ENCODE measurements at regions not wholly inside any gene's neighbourhood (a gene's known extent, or its start where the extent isn't known, plus 50 kb on each side); places are given as distances from the start of the nearest gene placed in this dataset.

- Mint-ChIP-seq H3K4me1 (ENCODE audit: low read depth) (no peaks in the 10 kb centered on the region), H3K36me3 (ENCODE audit: low read depth) (no peaks in the 10 kb centered on the region; the same call in 1 of the 2 replicates), H3K27ac (no peak overlapping the region), H3K27me3 (ENCODE audit: insufficient read depth) (no peaks in the 10 kb centered on the region), H3K9me3 (peaks cover 4% of the 10 kb centered on the region; the same call in 1 of the 2 replicates), H3K4me3 (no peak overlapping the region)
- no peak for TF ChIP-seq CTCF (IDR thresholded peaks at IDR 0.05)
- no peak for DNase-seq
Measured at GRCh38 chr1:30338765-30339164, 384.6 kb downstream of the MATN1 start.

- H3K4me3 Mint-ChIP-seq: no peak overlapping the region
- H3K4me1 Mint-ChIP-seq (ENCODE audit: low read depth): no peaks in the 10 kb centered on the region
- H3K27ac Mint-ChIP-seq: no peak overlapping the region
- no peaks in the 10 kb centered on the region for H3K36me3 Mint-ChIP-seq (ENCODE audit: low read depth)
- H3K9me3 Mint-ChIP-seq: peaks cover 3% of the 10 kb centered on the region
- no peaks in the 10 kb centered on the region for H3K27me3 Mint-ChIP-seq (ENCODE audit: insufficient read depth)
- no peak for DNase-seq
- TF ChIP-seq CTCF (IDR thresholded peaks at IDR 0.05): no peak
Measured at GRCh38 chr1:30337324-30337620, 386.1 kb downstream of the MATN1 start.

GRCh38 chr1:30336550-30337323 lies 386.6 kb downstream of the MATN1 start:
- Mint-ChIP-seq H3K4me3 (no peak overlapping the region), H3K36me3 (ENCODE audit: low read depth) (no peaks in the 10 kb centered on the region), H3K4me1 (ENCODE audit: low read depth) (no peaks in the 10 kb centered on the region), H3K27me3 (ENCODE audit: insufficient read depth) (peaks cover 1% of the 10 kb centered on the region; the same call in 1 of the 2 replicates), H3K27ac (no peak overlapping the region), H3K9me3 (peaks cover 8% of the 10 kb centered on the region)
- TF ChIP-seq CTCF (IDR thresholded peaks at IDR 0.05): no peak
- DNase-seq: no peak

GRCh38 chr1:30335997-30336390 lies 387.4 kb downstream of the MATN1 start:
- Mint-ChIP-seq H3K36me3 (ENCODE audit: low read depth) (no peaks in the 10 kb centered on the region), H3K4me3 (no peak overlapping the region), H3K4me1 (ENCODE audit: low read depth) (no peaks in the 10 kb centered on the region), H3K27me3 (ENCODE audit: insufficient read depth) (peaks cover 1% of the 10 kb centered on the region; the same call in 1 of the 2 replicates), H3K27ac (no peak overlapping the region), H3K9me3 (peaks cover 8% of the 10 kb centered on the region)
- no peak for TF ChIP-seq CTCF (IDR thresholded peaks at IDR 0.05)
- no peak for DNase-seq

- peaks cover 13% of the 10 kb centered on the region for H3K9me3 Mint-ChIP-seq
- DNase-seq: no peak
- peaks cover 1% of the 10 kb centered on the region; the same call in 1 of the 2 replicates for H3K27me3 Mint-ChIP-seq (ENCODE audit: insufficient read depth)
- no peaks in the 10 kb centered on the region for H3K4me1 Mint-ChIP-seq (ENCODE audit: low read depth)
- H3K4me3 Mint-ChIP-seq: no peak overlapping the region
- no peak overlapping the region for H3K27ac Mint-ChIP-seq
- no peaks in the 10 kb centered on the region for H3K36me3 Mint-ChIP-seq (ENCODE audit: low read depth)
- no peak for TF ChIP-seq CTCF (IDR thresholded peaks at IDR 0.05)
Measured at GRCh38 chr1:30335389-30335996, 387.9 kb downstream of the MATN1 start.

Measured in HFFc6 (cell line).